Transverse colon (tissue), 4 donors: ENCODE measurements at regions not wholly inside any gene's neighbourhood (a gene's known extent, or its start where the extent isn't known, plus 50 kb on each side); places are given as distances from the start of the nearest gene placed in this dataset.

Source experiments
- EP300 ChIP-seq: sonication (generic); formaldehyde crosslinking; IDR thresholded peaks from one replicate; pipeline ENCODE4 v1.6.1; 2017; ENCODE audit warnings: antibody characterized with exemption, low read depth
- POLR2AphosphoS5 ChIP-seq, 3 donors: sonication (generic); formaldehyde crosslinking; IDR thresholded peaks; one replicate each; pipeline ENCODE4 v1.6.1; 2016; ENCODE audit warnings: antibody characterized with exemption in 3 of 3
- TF ChIP-seq, protein P1 (sequence below), 5 experiments: fragments of 200-600 bp in 3 of 5; fragments of 450-650 bp in 2 of 5; sonication (generic) in 3 of 5; IDR thresholded peaks; 1 replicate in 2 of 5; 2 replicates in 3 of 5; pipeline ENCODE4 v1.5.1; 2016 to 2017; ENCODE audit warnings: antibody characterized with exemption in 5 of 5, inconsistent platforms in 3 of 5, mild to moderate bottlenecking in 2 of 5, moderate library complexity in 1 of 5

DNA sequence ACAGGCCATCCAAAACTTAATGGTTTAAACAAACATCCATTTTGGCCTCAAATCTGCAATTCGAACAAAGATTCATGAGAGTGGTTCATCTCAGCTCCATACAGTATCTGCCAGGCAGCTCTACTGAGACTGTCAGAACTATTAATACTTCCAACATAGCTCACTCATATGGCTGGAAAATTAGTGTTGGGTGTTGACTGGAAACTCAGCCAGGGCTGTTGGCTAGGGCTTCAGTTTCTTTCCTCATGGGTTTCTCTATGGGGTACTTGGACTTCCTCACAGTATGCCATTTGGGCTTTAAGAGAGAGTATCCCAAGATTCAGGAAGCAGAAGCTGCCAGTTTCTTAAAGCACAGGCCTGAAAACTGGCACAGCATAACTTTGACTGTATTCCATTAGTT, 240.3 kb downstream of the TPBG start:
- TF ChIP-seq, protein P1, sequence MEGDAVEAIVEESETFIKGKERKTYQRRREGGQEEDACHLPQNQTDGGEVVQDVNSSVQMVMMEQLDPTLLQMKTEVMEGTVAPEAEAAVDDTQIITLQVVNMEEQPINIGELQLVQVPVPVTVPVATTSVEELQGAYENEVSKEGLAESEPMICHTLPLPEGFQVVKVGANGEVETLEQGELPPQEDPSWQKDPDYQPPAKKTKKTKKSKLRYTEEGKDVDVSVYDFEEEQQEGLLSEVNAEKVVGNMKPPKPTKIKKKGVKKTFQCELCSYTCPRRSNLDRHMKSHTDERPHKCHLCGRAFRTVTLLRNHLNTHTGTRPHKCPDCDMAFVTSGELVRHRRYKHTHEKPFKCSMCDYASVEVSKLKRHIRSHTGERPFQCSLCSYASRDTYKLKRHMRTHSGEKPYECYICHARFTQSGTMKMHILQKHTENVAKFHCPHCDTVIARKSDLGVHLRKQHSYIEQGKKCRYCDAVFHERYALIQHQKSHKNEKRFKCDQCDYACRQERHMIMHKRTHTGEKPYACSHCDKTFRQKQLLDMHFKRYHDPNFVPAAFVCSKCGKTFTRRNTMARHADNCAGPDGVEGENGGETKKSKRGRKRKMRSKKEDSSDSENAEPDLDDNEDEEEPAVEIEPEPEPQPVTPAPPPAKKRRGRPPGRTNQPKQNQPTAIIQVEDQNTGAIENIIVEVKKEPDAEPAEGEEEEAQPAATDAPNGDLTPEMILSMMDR (IDR thresholded peaks at IDR 0.05), result no peak
- no peak for TF ChIP-seq EP300
- TF ChIP-seq POLR2AphosphoS5 (IDR thresholded peaks at IDR 0.05), result no peak
